Mesenchymal stem cell (in vitro differentiated cells and primary cell): ENCODE measurements at regions not wholly inside any gene's neighbourhood (a gene's known extent, or its start where the extent isn't known, plus 50 kb on each side); places are given as distances from the start of the nearest gene placed in this dataset.

Source experiments
- DNase-seq: peaks from one replicate; pipeline ENCODE4 v3.0.0-alpha.2; 2013
- H2AFZ ChIP-seq: one replicate; pipeline ENCODE4 v1.6.1; 2013; ENCODE audit warnings: low read depth, mild to moderate bottlenecking, control low read depth, inconsistent platforms, low read length, moderate library complexity
- H2AK5ac ChIP-seq: 2 replicates; pipeline ENCODE4 v1.6.1; 2013; ENCODE audit warnings: low read length, moderate library complexity, mild to moderate bottlenecking, inconsistent platforms; ENCODE audit not compliant: severe bottlenecking
- H2BK120ac ChIP-seq: one replicate; pipeline ENCODE4 v1.6.1; 2013; ENCODE audit warnings: low read depth, mild to moderate bottlenecking, inconsistent platforms, low read length, moderate library complexity
- H2BK12ac ChIP-seq, 2 experiments: one replicate each; pipeline ENCODE4 v1.6.1; 2013; ENCODE audit warnings: inconsistent platforms in 2 of 2, low read length in 2 of 2, mild to moderate bottlenecking in 2 of 2, moderate library complexity in 2 of 2, control low read depth in 1 of 2
- H2BK15ac ChIP-seq: one replicate; pipeline ENCODE4 v1.6.1; 2013; ENCODE audit warnings: mild to moderate bottlenecking, low read depth, inconsistent platforms; ENCODE audit not compliant: poor library complexity, severe bottlenecking
- H2BK5ac ChIP-seq: 2 replicates; pipeline ENCODE4 v1.6.1; 2013; ENCODE audit warnings: low read depth, mild to moderate bottlenecking, low read length, control low read depth, inconsistent platforms; ENCODE audit not compliant: poor library complexity, severe bottlenecking
- H3K14ac ChIP-seq, 2 experiments: one replicate each; pipeline ENCODE4 v1.6.1; 2013; ENCODE audit warnings: inconsistent platforms in 2 of 2, low read length in 2 of 2, control low read depth in 1 of 2, mild to moderate bottlenecking in 1 of 2, moderate library complexity in 1 of 2
- H3K18ac ChIP-seq, 2 experiments: one replicate each; pipeline ENCODE4 v1.6.1; 2013; ENCODE audit warnings: inconsistent platforms in 2 of 2, low read length in 2 of 2, control low read depth in 1 of 2, low read depth in 1 of 2, mild to moderate bottlenecking in 1 of 2
- H3K23ac ChIP-seq, 2 experiments: one replicate each; pipeline ENCODE4 v1.6.1; 2013; ENCODE audit warnings: inconsistent platforms in 2 of 2, low read length in 2 of 2, mild to moderate bottlenecking in 2 of 2, moderate library complexity in 2 of 2, control low read depth in 1 of 2
- H3K27ac ChIP-seq: 2 replicates; pipeline ENCODE4 v1.5.1; 2013; ENCODE audit warnings: mild to moderate bottlenecking, moderate library complexity, low read length, control low read depth, inconsistent platforms; ENCODE audit not compliant: poor library complexity, severe bottlenecking
- H3K27me3 ChIP-seq, 2 experiments: 2 replicates each; pipeline versions ENCODE4 v1.6.1 to v1.7.0; 2013; ENCODE audit warnings: low read length in 2 of 2, mild to moderate bottlenecking in 2 of 2, moderate library complexity in 2 of 2, control low read depth in 1 of 2, inconsistent platforms in 1 of 2; ENCODE audit not compliant: control insufficient read depth in 1 of 2, insufficient read depth in 1 of 2
- H3K36me3 ChIP-seq, 2 experiments: 2 replicates each; pipeline versions ENCODE4 v1.6.1 to v1.7.0; 2013; ENCODE audit warnings: low read length in 2 of 2, control low read depth in 1 of 2, inconsistent platforms in 1 of 2, low read depth in 1 of 2, mild to moderate bottlenecking in 1 of 2; ENCODE audit not compliant: insufficient read depth in 2 of 2, control insufficient read depth in 1 of 2
- H3K4ac ChIP-seq, 2 experiments: one replicate each; pipeline ENCODE4 v1.6.1; 2013; ENCODE audit warnings: inconsistent platforms in 2 of 2, low read length in 2 of 2, mild to moderate bottlenecking in 2 of 2, moderate library complexity in 2 of 2, control low read depth in 1 of 2, low read depth in 1 of 2
- H3K4me1 ChIP-seq: 2 replicates; pipeline ENCODE4 v1.6.1; 2013; ENCODE audit warnings: low read depth, low read length, control low read depth; ENCODE audit not compliant: control insufficient read depth, insufficient read depth
- H3K4me2 ChIP-seq: 2 replicates; pipeline ENCODE4 v1.6.1; 2013; ENCODE audit warnings: low read length, mild to moderate bottlenecking, inconsistent platforms; ENCODE audit not compliant: poor library complexity, severe bottlenecking
- H3K4me3 ChIP-seq, 2 experiments: 2 replicates each; pipeline versions ENCODE4 v1.5.1 to v1.7.0; 2013; ENCODE audit warnings: low read length in 2 of 2, mild to moderate bottlenecking in 2 of 2, control low read depth in 1 of 2, low read depth in 1 of 2; ENCODE audit not compliant: insufficient read depth in 1 of 2
- H3K79me1 ChIP-seq: replicated peaks from 2 replicates; pipeline ENCODE4 v1.6.1; 2013; ENCODE audit warnings: mild to moderate bottlenecking, control low read depth, low read length, inconsistent platforms; ENCODE audit not compliant: poor library complexity, severe bottlenecking
- H3K9ac ChIP-seq: 2 replicates; pipeline ENCODE4 v1.7.0; 2013; ENCODE audit warnings: mild to moderate bottlenecking, low read length, moderate library complexity
- H3K9me3 ChIP-seq: 2 replicates; pipeline ENCODE4 v1.7.0; 2013; ENCODE audit warnings: mild to moderate bottlenecking, low read length; ENCODE audit not compliant: control insufficient read depth
- H4K8ac ChIP-seq: one replicate; pipeline ENCODE4 v1.6.1; 2013; ENCODE audit warnings: inconsistent platforms, mild to moderate bottlenecking, low read length, moderate library complexity
- H4K91ac ChIP-seq: one replicate; pipeline ENCODE4 v1.6.1; 2013; ENCODE audit warnings: mild to moderate bottlenecking, low read length, inconsistent platforms
- WGBS: methylation state at CpG from one replicate; pipeline ENCODE4 v1.1.7; 2013; ENCODE audit warnings: mixed read lengths; 5-methylcytosine and 5-hydroxymethylcytosine counted together

DNA sequence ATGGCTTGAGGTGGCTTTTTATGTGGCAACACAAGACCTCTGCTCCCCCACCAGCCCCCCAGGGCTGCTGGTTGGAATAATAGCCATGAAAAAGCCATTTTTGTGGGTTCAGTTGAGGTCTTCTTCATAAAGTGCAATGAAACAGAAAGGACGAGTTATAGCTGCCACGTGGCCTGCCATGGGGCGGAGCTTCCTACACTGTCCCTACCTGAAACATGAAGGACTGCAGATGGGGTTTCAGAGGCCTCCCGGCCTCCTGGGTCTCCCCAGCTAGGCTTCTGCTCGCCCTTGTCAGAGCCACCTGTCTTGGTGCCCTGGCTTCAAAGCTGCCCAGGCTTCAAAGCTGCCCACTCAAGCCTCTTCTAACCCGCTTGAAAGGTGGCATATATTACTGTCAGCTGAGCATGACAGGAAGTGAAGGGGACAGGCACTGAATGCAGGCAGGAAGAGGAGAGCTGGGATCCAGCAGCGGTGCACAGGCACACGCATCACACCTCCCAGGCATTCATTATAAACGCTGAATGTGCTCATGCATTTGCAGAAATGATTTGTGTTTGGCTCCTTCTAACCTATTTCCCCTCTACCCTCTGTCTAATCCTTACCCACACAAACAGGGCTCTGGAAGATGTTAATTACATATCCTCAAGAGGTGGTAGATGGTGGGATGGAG is 245.9 kb upstream of the PODXL start:
- H3K36me3 ChIP-seq: no peaks in the 10 kb centered on the region
- H4K8ac ChIP-seq: no peak overlapping the region
- no peak overlapping the region for H2BK15ac ChIP-seq
- H3K9me3 ChIP-seq: no peaks in the 10 kb centered on the region
- H3K18ac ChIP-seq: no peak overlapping the region
- H3K4ac ChIP-seq: no peak overlapping the region
- H3K4me2 ChIP-seq: no peak overlapping the region
- no peak overlapping the region for H2BK12ac ChIP-seq
- H2BK5ac ChIP-seq: no peak overlapping the region
- no peak overlapping the region for H2BK120ac ChIP-seq
- no peak overlapping the region for H3K9ac ChIP-seq
- no peak overlapping the region for H3K23ac ChIP-seq
- no peak overlapping the region for H4K91ac ChIP-seq
- no peak overlapping the region for H3K27ac ChIP-seq
- no peak overlapping the region for H2AK5ac ChIP-seq
- 86% methylated on average over 8 of the region's 9 CpGs for WGBS
- H3K4me3 ChIP-seq: no peak overlapping the region
- no peaks in the 10 kb centered on the region for H3K79me1 ChIP-seq
- H2AFZ ChIP-seq: no peak overlapping the region
- H3K4me1 ChIP-seq: no peaks in the 10 kb centered on the region
- no peak overlapping the region for H3K14ac ChIP-seq
- no peak for DNase-seq
- H3K27me3 ChIP-seq: peaks cover 5 to 44% of the 10 kb centered on the region in 2 experiments

GRCh38 chr7:131800531-131800930 is 244.1 kb upstream of the PODXL start:
- 74% methylated on average over 1 of the region's 1 CpG for WGBS
- no peak overlapping the region for H2AFZ ChIP-seq
- no peak for DNase-seq

DNA sequence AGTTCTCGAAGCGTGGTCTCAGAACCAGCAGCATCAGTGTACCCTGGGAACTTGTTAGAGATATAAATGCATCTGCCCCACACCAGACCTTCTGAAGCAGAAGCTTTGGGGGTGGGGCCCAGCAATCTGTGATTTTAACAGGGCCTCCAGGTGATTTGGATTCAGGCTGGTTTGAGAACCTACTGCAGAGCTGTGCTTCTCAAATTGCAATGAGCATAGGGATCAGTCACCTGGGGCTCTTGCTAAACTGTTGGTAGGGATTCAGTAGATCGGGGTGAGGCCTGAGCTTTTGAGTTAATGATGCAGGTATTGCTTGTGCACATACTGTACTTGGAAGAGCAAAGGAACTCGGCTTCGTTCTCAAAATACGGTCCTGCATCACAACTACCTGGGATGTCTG is 243.6 kb upstream of the PODXL start:
- Histone ChIP-seq H3K79me1 (no peaks in the 10 kb centered on the region), H3K23ac (no peak overlapping the region), H4K91ac (no peak overlapping the region), H3K36me3 (no peaks in the 10 kb centered on the region), H3K14ac (no peak overlapping the region), H2BK15ac (no peak overlapping the region), H4K8ac (no peak overlapping the region), H2BK12ac (no peak overlapping the region), H3K9ac (no peak overlapping the region), H3K4me3 (no peak overlapping the region), H3K4me1 (no peaks in the 10 kb centered on the region), H3K4ac (no peak overlapping the region), H2AK5ac (no peak overlapping the region), H3K9me3 (no peaks in the 10 kb centered on the region), H3K27ac (no peak overlapping the region), H3K18ac (no peak overlapping the region), H3K4me2 (no peak overlapping the region), H3K27me3 (peaks cover 0 to 46% of the 10 kb centered on the region in 2 experiments), H2AFZ (no peak overlapping the region), H2BK120ac (no peak overlapping the region), H2BK5ac (no peak overlapping the region)
- DNase-seq: no peak
- 76% methylated on average over 6 of the region's 6 CpGs for WGBS

More at GRCh38 chr7:131800531-131800930, 244.1 kb upstream of the PODXL start:
- H2BK120ac ChIP-seq: no peak overlapping the region
- no peak overlapping the region for H3K4ac ChIP-seq
- no peak overlapping the region for H3K18ac ChIP-seq
- H3K23ac ChIP-seq: no peak overlapping the region
- H3K36me3 ChIP-seq: no peaks in the 10 kb centered on the region
- H2AK5ac ChIP-seq: no peak overlapping the region
- H3K14ac ChIP-seq: no peak overlapping the region
- H3K4me2 ChIP-seq: no peak overlapping the region
- no peak overlapping the region for H3K27ac ChIP-seq
- no peak overlapping the region for H3K4me3 ChIP-seq
- no peak overlapping the region for H3K9ac ChIP-seq
- H3K9me3 ChIP-seq: no peaks in the 10 kb centered on the region
- H4K8ac ChIP-seq: no peak overlapping the region
- H4K91ac ChIP-seq: no peak overlapping the region
- peaks cover 0 to 42% of the 10 kb centered on the region in 2 experiments for H3K27me3 ChIP-seq
- H2BK5ac ChIP-seq: no peak overlapping the region
- H2BK15ac ChIP-seq: no peak overlapping the region
- H3K4me1 ChIP-seq: no peaks in the 10 kb centered on the region
- no peaks in the 10 kb centered on the region for H3K79me1 ChIP-seq
- H2BK12ac ChIP-seq: no peak overlapping the region

DNA sequence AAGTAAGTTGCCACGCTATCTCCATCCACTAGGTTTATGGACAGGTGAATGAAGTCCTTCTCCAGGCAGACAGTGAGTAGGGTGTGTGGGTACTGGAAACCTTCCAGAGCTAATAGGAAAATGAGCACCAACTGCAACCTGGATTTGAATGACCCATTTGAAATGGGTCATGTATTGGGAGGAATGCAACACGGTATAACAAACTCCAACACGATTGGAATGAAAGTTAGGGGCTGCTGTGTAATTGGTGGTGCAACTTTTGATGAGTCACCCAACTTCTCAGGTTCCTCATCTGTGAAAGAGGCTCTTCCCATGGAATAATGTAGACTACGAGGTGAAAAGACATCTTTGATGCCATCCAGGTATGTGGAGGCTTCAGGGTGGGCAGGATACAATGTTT is 241.4 kb upstream of the PODXL start:
- Histone ChIP-seq H2AK5ac (no peak overlapping the region), H3K4me3 (no peak overlapping the region), H2BK15ac (no peak overlapping the region), H4K91ac (no peak overlapping the region), H2BK120ac (no peak overlapping the region), H3K4me2 (no peak overlapping the region), H4K8ac (no peak overlapping the region), H3K23ac (no peak overlapping the region), H3K79me1 (no peaks in the 10 kb centered on the region), H3K18ac (no peak overlapping the region), H3K9ac (no peak overlapping the region), H3K27me3 (peaks cover 0 to 49% of the 10 kb centered on the region in 2 experiments), H2BK5ac (no peak overlapping the region), H3K36me3 (no peaks in the 10 kb centered on the region), H3K14ac (no peak overlapping the region), H3K4ac (no peak overlapping the region), H3K27ac (no peak overlapping the region), H2AFZ (no peak overlapping the region), H3K4me1 (no peaks in the 10 kb centered on the region), H2BK12ac (no peak overlapping the region), H3K9me3 (no peaks in the 10 kb centered on the region)
- DNase-seq: no peak
- WGBS: 63% methylated on average over 4 of the region's 4 CpGs
